H1 (cell line): ENCODE measurements at regions not wholly inside any gene's neighbourhood (a gene's known extent, or its start where the extent isn't known, plus 50 kb on each side); places are given as distances from the start of the nearest gene placed in this dataset.

Source experiments
- CTCF ChIA-PET: fragments of 300-600 bp; sonication (Branson Sonifier 250); formaldehyde crosslinking; loops from one replicate; lab custom pipeline; 2021; ENCODE audit not compliant: partially characterized antibody; lab: Charles Lee
- POLR2A ChIA-PET: fragments of 300-600 bp; sonication (Branson Sonifier 250); formaldehyde crosslinking; loops from one replicate; lab custom pipeline; 2021; ENCODE audit warnings: inconsistent platforms; ENCODE audit not compliant: partially characterized antibody; lab: Charles Lee
- DNase-seq, 2 experiments: peaks; one replicate each; pipeline versions ENCODE4 v3.0.0 to v3.0.0-alpha.2; 2010 to 2022; ENCODE audit warnings: low spot score in 2 of 2, low read depth in 1 of 2, mixed read lengths in 1 of 2
- FAIRE-seq: peaks from 2 replicates; lab custom pipeline; 2011; peaks lifted over from hg19 to GRCh38; lab: Jason Lieb, UNC
- H2AFZ ChIP-seq: 2 replicates; pipeline ENCODE4 v1.8.1; 2012; ENCODE audit warnings: low read length, inconsistent platforms
- H2AK5ac ChIP-seq: 2 replicates; pipeline ENCODE4 v1.6.1; 2013; ENCODE audit warnings: low read depth, low read length
- H2BK120ac ChIP-seq: replicated peaks from 2 replicates; pipeline ENCODE3; 2013; ENCODE audit warnings: low read depth, low read length, inconsistent platforms
- H2BK12ac ChIP-seq: 2 replicates; pipeline ENCODE4 v1.6.1; 2013; ENCODE audit warnings: low read depth, low read length
- H2BK15ac ChIP-seq: 2 replicates; pipeline ENCODE4 v1.6.1; 2013; ENCODE audit warnings: low read length
- H2BK20ac ChIP-seq: 2 replicates; pipeline ENCODE4 v1.6.1; 2013; ENCODE audit warnings: low read length
- H2BK5ac ChIP-seq: 2 replicates; pipeline ENCODE4 v1.6.1; 2013; ENCODE audit warnings: low read depth, low read length
- H3K14ac ChIP-seq: 2 replicates; pipeline ENCODE4 v1.6.1; 2013; ENCODE audit warnings: inconsistent platforms; ENCODE audit not compliant: insufficient read length
- H3K18ac ChIP-seq: 2 replicates; pipeline ENCODE4 v1.6.1; 2013; ENCODE audit warnings: low read length; ENCODE audit errors: extremely low read depth
- H3K23ac ChIP-seq: 2 replicates; pipeline ENCODE4 v1.6.1; 2013; ENCODE audit warnings: inconsistent platforms; ENCODE audit not compliant: insufficient read length
- H3K23me2 ChIP-seq: 2 replicates; pipeline ENCODE4 v1.6.1; 2013; ENCODE audit warnings: low read depth, low read length
- H3K27ac ChIP-seq: 2 replicates; pipeline ENCODE4 v1.6.1; 2011; ENCODE audit warnings: low read depth, low read length, inconsistent platforms
- H3K27me3 ChIP-seq, 4 experiments: replicated peaks in 1 of 4; 1 replicate in 1 of 4; 2 replicates in 3 of 4; pipeline versions ENCODE4 v1.6.1 to v1.8.1; 2011 to 2013; ENCODE audit warnings: low read length in 3 of 4, mild to moderate bottlenecking in 3 of 4, inconsistent platforms in 2 of 4, mixed read lengths in 2 of 4, moderate library complexity in 1 of 4; ENCODE audit not compliant: control insufficient read depth in 3 of 4, insufficient read depth in 3 of 4; ENCODE audit errors: extremely low read depth in 1 of 4
- H3K36me3 ChIP-seq, 4 experiments: 2 replicates each; pipeline versions ENCODE4 v1.6.1 to v1.8.1; 2011 to 2013; ENCODE audit warnings: mild to moderate bottlenecking in 4 of 4, low read length in 3 of 4, moderate library complexity in 2 of 4, control low read depth in 1 of 4, inconsistent platforms in 1 of 4; ENCODE audit not compliant: insufficient read depth in 4 of 4, control insufficient read depth in 2 of 4
- H3K4ac ChIP-seq: replicated peaks from 2 replicates; pipeline ENCODE3; 2013; ENCODE audit warnings: low read length, low read depth, mixed read lengths, inconsistent platforms; ENCODE audit not compliant: insufficient read length
- H3K4me1 ChIP-seq, 4 experiments: replicated peaks in 1 of 4; 1 replicate in 1 of 4; 2 replicates in 3 of 4; pipeline versions ENCODE4 v1.6.1 to v1.8.1; 2011 to 2013; ENCODE audit warnings: low read length in 3 of 4, inconsistent platforms in 2 of 4, mixed read lengths in 1 of 4; ENCODE audit not compliant: insufficient read depth in 4 of 4, control insufficient read depth in 3 of 4
- H3K4me2 ChIP-seq, 2 experiments: 2 replicates each; pipeline versions ENCODE4 v1.6.1 to v1.8.1; 2011 to 2013; ENCODE audit warnings: low read depth in 2 of 2, low read length in 2 of 2, control low read depth in 1 of 2, inconsistent platforms in 1 of 2, mild to moderate bottlenecking in 1 of 2; ENCODE audit not compliant: insufficient read depth in 1 of 2
- H3K4me3 ChIP-seq, 4 experiments: fragments of 200-600, 300-600 bp in 1 of 4; sonication (generic), shearing (Covaris generic), sonication (Bioruptor Twin) in 1 of 4; 2 replicates each; pipeline versions ENCODE4 v1.5.1 to v1.8.1; 2011 to 2016; ENCODE audit warnings: low read length in 4 of 4, low read depth in 3 of 4, control low read depth in 2 of 4, inconsistent platforms in 2 of 4, mild to moderate bottlenecking in 2 of 4, mixed read lengths in 1 of 4, moderate library complexity in 1 of 4; ENCODE audit not compliant: insufficient read depth in 2 of 4; ENCODE audit errors: extremely low read depth in 1 of 4
- H3K56ac ChIP-seq: replicated peaks from 2 replicates; pipeline ENCODE3; 2013; ENCODE audit warnings: low read depth, mild to moderate bottlenecking, mixed read lengths, low read length, inconsistent platforms; ENCODE audit not compliant: insufficient read length
- H3K79me1 ChIP-seq: 2 replicates; pipeline ENCODE4 v1.6.1; 2013; ENCODE audit warnings: low read depth, low read length, control low read depth
- H3K79me2 ChIP-seq, 2 experiments: 2 replicates each; pipeline versions ENCODE4 v1.6.1 to v1.8.1; 2012 to 2013; ENCODE audit warnings: low read length in 2 of 2, mild to moderate bottlenecking in 2 of 2, inconsistent platforms in 1 of 2; ENCODE audit not compliant: insufficient read depth in 2 of 2, control insufficient read depth in 1 of 2
- H3K9ac ChIP-seq, 4 experiments: replicated peaks in 1 of 4; 1 replicate in 1 of 4; 2 replicates in 3 of 4; pipeline versions ENCODE4 v1.6.1 to v1.8.1; 2011 to 2013; ENCODE audit warnings: low read depth in 3 of 4, low read length in 3 of 4, control low read depth in 2 of 4, mild to moderate bottlenecking in 2 of 4, moderate library complexity in 2 of 4, inconsistent platforms in 1 of 4; ENCODE audit errors: extremely low read depth in 1 of 4
- H3K9me3 ChIP-seq, 2 experiments: 2 replicates each; pipeline versions ENCODE4 v1.6.1 to v1.8.1; 2012 to 2013; ENCODE audit warnings: mild to moderate bottlenecking in 2 of 2, moderate library complexity in 2 of 2, control low read depth in 1 of 2, inconsistent platforms in 1 of 2, low read depth in 1 of 2, low read length in 1 of 2, mixed read lengths in 1 of 2; ENCODE audit not compliant: insufficient read depth in 2 of 2
- H4K20me1 ChIP-seq, 2 experiments: replicated peaks in 1 of 2; 2 replicates each; pipeline versions ENCODE3 to v1.8.1; 2011 to 2013; ENCODE audit warnings: inconsistent platforms in 2 of 2, low read length in 2 of 2, mild to moderate bottlenecking in 1 of 2; ENCODE audit not compliant: insufficient read depth in 2 of 2, control insufficient read depth in 1 of 2
- H4K5ac ChIP-seq: 2 replicates; pipeline ENCODE4 v1.6.1; 2013; ENCODE audit warnings: low read length, low read depth, mixed read lengths, inconsistent platforms; ENCODE audit not compliant: insufficient read length
- H4K8ac ChIP-seq: 2 replicates; pipeline ENCODE4 v1.8.0; 2013; ENCODE audit warnings: mild to moderate bottlenecking, moderate library complexity, low read length, inconsistent platforms; ENCODE audit not compliant: insufficient read depth; ENCODE audit errors: extremely low read depth
- H4K91ac ChIP-seq: replicated peaks from 2 replicates; pipeline ENCODE3; 2013; ENCODE audit warnings: low read length, mixed read lengths, inconsistent platforms; ENCODE audit not compliant: insufficient read length
- CHD1 ChIP-seq: IDR thresholded peaks from 2 replicates; pipeline ENCODE4 v1.6.1; 2012; ENCODE audit warnings: low read depth, low read length, improper control_type of control experiment
- CHD2 ChIP-seq: IDR thresholded peaks from 2 replicates; pipeline ENCODE4 v1.6.1; 2012; ENCODE audit warnings: low read length, improper control_type of control experiment
- CTBP2 ChIP-seq: IDR thresholded peaks from 2 replicates; pipeline ENCODE4 v1.7.0; 2011; ENCODE audit warnings: borderline replicate concordance, mild to moderate bottlenecking, moderate library complexity, mixed read lengths, low read length; ENCODE audit not compliant: insufficient read depth, insufficient read length
- EP300 ChIP-seq, 2 experiments: IDR thresholded peaks; 1 replicate in 1 of 2; 2 replicates in 1 of 2; pipeline ENCODE4 v1.6.1; 2011 to 2012; ENCODE audit warnings: low read depth in 2 of 2, low read length in 2 of 2, mild to moderate bottlenecking in 2 of 2, borderline replicate concordance in 1 of 2, inconsistent platforms in 1 of 2, moderate library complexity in 1 of 2
- GABPA ChIP-seq: IDR thresholded peaks from 2 replicates; pipeline ENCODE4 v1.6.1; 2011; ENCODE audit warnings: mild to moderate bottlenecking, low read length, moderate library complexity, borderline replicate concordance; ENCODE audit not compliant: insufficient read depth
- POU5F1 ChIP-seq: IDR thresholded peaks from 2 replicates; pipeline ENCODE4 v1.6.1; 2011; ENCODE audit warnings: low read depth, mild to moderate bottlenecking, low read length, moderate library complexity
- RFX5 ChIP-seq: IDR thresholded peaks from 2 replicates; pipeline ENCODE4 v1.6.1; 2011; ENCODE audit warnings: low read depth, low read length, improper control_type of control experiment, borderline replicate concordance
- RNF2 ChIP-seq: fragments of 200-900, 300-1000 bp; sonication (generic); IDR thresholded peaks from 2 replicates; pipeline ENCODE4 v1.7.1; 2016; ENCODE audit warnings: borderline replicate concordance, low read depth, mild to moderate bottlenecking, antibody characterized with exemption, low read length; ENCODE audit not compliant: poor library complexity, severe bottlenecking; ENCODE audit errors: missing control alignments
- RXRA ChIP-seq: IDR thresholded peaks from 2 replicates; pipeline ENCODE4 v1.6.1; 2011; ENCODE audit warnings: low read depth, mild to moderate bottlenecking, low read length, moderate library complexity; ENCODE audit not compliant: insufficient read depth
- TEAD4 ChIP-seq: IDR thresholded peaks from 2 replicates; pipeline ENCODE4 v1.6.1; 2012; ENCODE audit warnings: low read depth, low read length, inconsistent platforms, mixed read lengths

GRCh38 chr13:87538366-87539052 is 132.7 kb upstream of the SLITRK5 start:
- Histone ChIP-seq H3K23ac (no peak overlapping the region), H3K79me2 (no peaks in the 10 kb centered on the region), H3K79me1 (no peaks in the 10 kb centered on the region), H3K14ac (no peak overlapping the region), H4K20me1 (no peaks in the 10 kb centered on the region), H3K36me3 (no peaks in the 10 kb centered on the region), H2BK15ac (no peak overlapping the region), H3K27me3 (no peaks in the 10 kb centered on the region), H3K4me3 (no peak overlapping the region), H4K5ac (no peak overlapping the region), H2BK20ac (no peak overlapping the region), H3K18ac (no peak overlapping the region), H4K8ac (no peak overlapping the region), H2BK120ac (no peak overlapping the region), H3K4me1 (no peaks in the 10 kb centered on the region), H4K91ac (no peak overlapping the region), H2AFZ (no peak overlapping the region), H3K4me2 (no peak overlapping the region), H3K9me3 (no peaks in the 10 kb centered on the region), H3K9ac (no peak overlapping the region), H3K27ac (no peak overlapping the region), H3K56ac (no peak overlapping the region), H2AK5ac (no peak overlapping the region), H3K4ac (no peak overlapping the region), H2BK12ac (no peak overlapping the region), H3K23me2 (no peaks in the 10 kb centered on the region), H2BK5ac (no peak overlapping the region)
- DNase-seq (no peak), FAIRE-seq (no peak)
- TF ChIP-seq EP300 (IDR thresholded peaks at IDR 0.05; ENCODE audit: borderline replicate concordance in 1 of 2, low read depth in 2 of 2, low read length in 2 of 2) (no peak), TEAD4 (no peak), CTBP2 (no peak), RNF2 (no peak), POU5F1 (no peak), RXRA (no peak), CHD1 (no peak), RFX5 (no peak), GABPA (no peak), CHD2 (no peak)
- ChIA-PET POLR2A (no interaction called here), CTCF (interaction anchor here (0.5 kb wide), 1 partner anchor 15 kb away, joined by 3 read pairs; no protein-coding TSS in a partner anchor)
